GM18951 (cell line): ENCODE measurements at regions not wholly inside any gene's neighbourhood (a gene's known extent, or its start where the extent isn't known, plus 50 kb on each side); places are given as distances from the start of the nearest gene placed in this dataset.

Source experiments
- POLR2A ChIP-seq: IDR thresholded peaks from 4 replicates; pipeline ENCODE4 v1.6.1; 2011; ENCODE audit warnings: mild to moderate bottlenecking; ENCODE audit not compliant: insufficient read length, insufficient read depth; ENCODE audit errors: extremely low read depth
- in situ Hi-C: fragments of 300-500 bp; cut with MboI; formaldehyde crosslinking; loops from one replicate; pipeline ENCODE4 v1.12.0; 2022; ENCODE audit warnings: low sequenced_read_pairs, mixed read lengths, inconsistent platforms; ENCODE audit not compliant: unreplicated experiment

GRCh38 chr21:27476696-27477095 lies 509.8 kb upstream of the ADAMTS5 start:
- in situ Hi-C loops = no loop called here
- TF ChIP-seq POLR2A = no peak

DNA sequence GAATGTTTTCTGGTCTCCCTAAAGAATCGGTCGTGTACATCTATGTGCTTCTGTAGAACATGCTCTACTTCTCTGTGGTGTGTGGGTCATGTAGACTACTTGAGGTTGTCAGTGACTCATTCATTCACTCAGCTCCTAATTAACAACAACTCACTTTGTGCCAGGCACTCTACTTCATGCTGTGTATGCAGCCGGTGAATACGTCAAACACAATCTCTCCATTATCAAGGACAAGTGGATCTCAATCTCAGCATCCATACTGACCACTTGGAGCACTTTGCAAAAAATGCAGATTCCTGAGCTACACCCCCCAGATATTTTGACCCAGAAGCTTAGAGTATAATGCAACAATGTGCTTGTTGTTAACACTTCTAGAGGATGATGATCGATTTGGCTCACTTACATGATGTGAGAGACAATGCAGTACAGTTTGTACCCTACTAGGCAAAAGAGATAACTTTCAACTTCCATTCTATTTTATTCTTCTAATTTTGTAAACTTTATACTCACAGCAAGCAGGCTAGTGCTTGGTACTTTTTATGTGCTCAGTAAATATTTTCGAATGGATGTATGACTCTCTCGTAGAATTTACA lies 508.6 kb upstream of the ADAMTS5 start:
- in situ Hi-C loops = no loop called here
- TF ChIP-seq POLR2A = no peak

GRCh38 chr21:27467366-27467765 lies 500.5 kb upstream of the ADAMTS5 start:
- no peak for TF ChIP-seq POLR2A

GRCh38 chr21:27466140-27466539 lies 499.3 kb upstream of the ADAMTS5 start:
- in situ Hi-C loops = no loop called here
- no peak for TF ChIP-seq POLR2A

More at GRCh38 chr21:27467366-27467765, 500.5 kb upstream of the ADAMTS5 start:
- in situ Hi-C loops = no loop called here

DNA sequence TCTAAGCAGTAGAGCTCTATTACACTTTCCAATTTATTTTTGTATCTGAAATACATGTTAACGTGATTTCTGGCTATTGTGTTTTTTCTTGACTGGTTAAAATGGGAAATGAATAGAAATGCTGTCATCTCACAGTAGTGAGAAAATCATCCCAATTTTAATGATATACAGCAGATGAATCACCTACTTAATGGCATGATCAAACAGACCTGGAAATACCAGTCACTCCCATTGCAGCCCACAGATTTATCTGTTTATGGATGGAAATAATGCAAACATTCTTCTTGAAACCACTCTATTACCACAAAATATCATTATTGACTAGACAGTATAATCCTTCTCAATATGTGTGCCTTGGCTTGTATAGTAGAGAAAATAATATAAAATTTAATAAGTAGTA lies 497.8 kb upstream of the ADAMTS5 start:
- TF ChIP-seq POLR2A = no peak
- in situ Hi-C loops = no loop called here

- no peak for TF ChIP-seq POLR2A
- in situ Hi-C loops = no loop called here
Observed at GRCh38 chr21:27462726-27463125, 495.8 kb upstream of the ADAMTS5 start.

DNA sequence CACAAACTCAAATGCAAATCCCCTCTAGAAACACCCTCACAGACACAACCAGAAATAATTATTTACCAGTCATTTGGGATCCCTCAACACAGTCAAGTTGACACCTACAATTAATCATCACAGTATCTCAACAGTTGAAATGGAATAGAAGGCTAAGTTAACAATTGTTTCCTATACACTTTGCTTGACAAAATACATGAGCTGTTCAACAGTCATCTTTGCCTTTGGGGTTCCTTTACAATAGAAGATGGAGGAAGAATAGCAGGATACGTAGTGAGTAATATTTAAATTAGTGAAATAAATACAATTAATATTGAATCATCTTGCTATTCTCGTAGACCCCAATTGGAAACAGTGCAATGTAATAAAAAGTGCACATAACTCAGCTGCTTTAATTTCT lies 487.3 kb upstream of the ADAMTS5 start:
- no peak for TF ChIP-seq POLR2A
- in situ Hi-C loops = no loop called here

DNA sequence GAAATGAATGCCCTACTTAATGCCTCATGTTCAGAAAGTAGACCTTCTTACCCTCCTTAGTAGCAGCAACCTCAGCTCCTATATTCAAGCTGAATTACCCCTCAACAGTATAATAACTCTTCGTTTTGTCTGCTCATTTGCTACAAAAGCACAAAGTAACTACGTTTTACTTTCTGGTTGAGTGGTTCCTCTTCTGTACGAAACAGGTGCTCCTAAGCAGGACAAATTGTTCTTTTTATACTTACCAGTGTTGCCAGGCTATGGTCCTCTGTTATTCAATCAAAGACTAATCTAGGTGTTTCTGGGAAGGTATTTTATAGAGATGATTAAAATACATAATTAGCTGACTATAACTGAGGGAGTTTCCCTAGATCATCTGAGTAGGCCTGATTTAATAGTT lies 484.2 kb upstream of the ADAMTS5 start:
- in situ Hi-C loops = no loop called here
- TF ChIP-seq POLR2A = no peak

- no peak for TF ChIP-seq POLR2A
- in situ Hi-C loops = no loop called here
Observed at GRCh38 chr21:27450216-27450615, 483.3 kb upstream of the ADAMTS5 start.

GRCh38 chr21:27448960-27449359 lies 482.1 kb upstream of the ADAMTS5 start:
- no peak for TF ChIP-seq POLR2A
- in situ Hi-C loops = no loop called here

GRCh38 chr21:27447843-27448242 lies 481.0 kb upstream of the ADAMTS5 start:
- no peak for TF ChIP-seq POLR2A
- in situ Hi-C loops = no loop called here

- no peak for TF ChIP-seq POLR2A
- in situ Hi-C loops = no loop called here
Observed at GRCh38 chr21:27429710-27430341, 462.9 kb upstream of the ADAMTS5 start.

GRCh38 chr21:27426196-27426595 lies 459.3 kb upstream of the ADAMTS5 start:
- TF ChIP-seq POLR2A = no peak
- in situ Hi-C loops = no loop called here

- TF ChIP-seq POLR2A = no peak
- in situ Hi-C loops = no loop called here
Observed at GRCh38 chr21:27425574-27425973, 458.7 kb upstream of the ADAMTS5 start.

DNA sequence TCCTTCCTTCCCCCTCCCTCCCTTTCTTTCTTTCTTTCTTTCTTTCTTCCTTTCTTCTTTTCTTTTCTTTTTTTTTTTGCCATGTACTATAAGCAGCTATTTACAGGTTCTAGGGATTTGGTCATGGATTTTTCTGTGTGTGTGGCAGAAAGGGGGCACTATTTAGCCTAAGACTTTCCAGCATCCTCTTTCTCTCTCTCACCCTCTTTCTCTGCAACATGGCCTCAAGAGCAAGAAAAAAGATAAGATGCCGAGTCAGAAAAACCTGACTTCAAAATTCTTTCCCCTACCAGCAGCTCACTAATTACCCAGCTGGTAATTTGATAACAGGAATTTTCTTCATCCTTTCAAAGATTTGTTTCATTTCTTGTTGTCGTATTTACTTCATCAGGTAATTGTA lies 458.3 kb upstream of the ADAMTS5 start:
- no peak for TF ChIP-seq POLR2A
- in situ Hi-C loops = no loop called here

DNA sequence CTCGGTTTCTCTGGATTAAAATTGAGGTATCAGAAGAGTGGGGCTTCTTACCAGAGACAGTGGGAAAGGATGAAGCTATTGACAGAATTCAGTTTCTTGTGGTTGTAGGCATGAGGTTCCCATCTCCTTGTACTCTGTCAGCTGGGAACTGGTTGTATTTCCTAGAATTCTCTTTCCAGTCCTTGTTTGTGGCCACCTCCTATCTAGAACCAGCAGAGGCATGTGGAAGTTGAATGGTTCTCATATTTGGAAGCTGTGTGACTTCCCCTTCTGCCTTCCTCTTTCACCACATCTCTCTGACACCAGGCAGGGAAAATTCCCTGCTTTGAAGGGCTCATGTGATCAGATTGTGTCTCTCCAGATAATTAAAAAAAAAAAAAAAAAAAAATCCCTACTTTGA lies 457.7 kb upstream of the ADAMTS5 start:
- no peak for TF ChIP-seq POLR2A
- in situ Hi-C loops = no loop called here
